ENCODE measurements at regions not wholly inside any gene's neighbourhood (a gene's known extent, or its start where the extent isn't known, plus 50 kb on each side); places are given as distances from the start of the nearest gene placed in this dataset.

DNA sequence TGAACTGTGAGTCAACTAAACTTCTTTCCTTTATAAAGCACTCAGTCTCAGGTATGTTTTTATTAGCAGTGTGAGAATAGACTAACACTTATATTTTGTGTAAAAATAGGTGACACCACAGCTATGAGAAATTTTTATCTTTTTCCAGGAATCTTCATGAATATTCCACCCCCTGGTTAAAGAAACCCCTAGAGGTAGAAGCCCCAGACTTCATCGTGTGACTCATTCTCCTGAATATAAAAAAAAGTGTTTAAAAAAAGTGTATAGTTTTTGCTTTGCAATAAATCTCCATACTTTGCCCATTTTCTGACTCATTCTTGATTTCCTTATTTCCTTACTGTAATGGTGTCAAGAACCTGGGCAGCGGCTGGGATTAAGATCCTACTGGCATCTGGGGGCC lies 667.6 kb upstream of the CELF2 start:
- Histone ChIP-seq H3K4me3 (ENCODE audit: insufficient read depth, low read depth, low read length) (no peak overlapping the region), H3K9me3 (ENCODE audit: insufficient read depth, low read depth, low read length) (no peaks in the 10 kb centered on the region), H3K79me2 (ENCODE audit: insufficient read depth, low read length) (no peaks in the 10 kb centered on the region), H4K20me1 (ENCODE audit: insufficient read depth, low read length) (no peaks in the 10 kb centered on the region), H3K4me2 (ENCODE audit: low read length) (no peak overlapping the region), H2AFZ (ENCODE audit: low read depth, low read length) (no peak overlapping the region), H3K9ac (ENCODE audit: low read length) (no peak overlapping the region), H3K27ac (ENCODE audit: low read depth, low read length) (no peak overlapping the region), H3K4me1 (ENCODE audit: insufficient read depth, low read length) (no peaks in the 10 kb centered on the region), H3K36me3 (ENCODE audit: insufficient read depth, low read length) (no peaks in the 10 kb centered on the region), H3K27me3 (ENCODE audit: insufficient read depth, low read length) (no peaks in the 10 kb centered on the region)
- Mint-ChIP-seq H3K9me3 (ENCODE audit: unreplicated experiment) (no peaks in the 10 kb centered on the region), H3K4me3 (ENCODE audit: unreplicated experiment) (no peak overlapping the region), H3K4me1 (ENCODE audit: low read depth, unreplicated experiment) (no peaks in the 10 kb centered on the region), H3K27me3 (ENCODE audit: low read depth, unreplicated experiment) (no peaks in the 10 kb centered on the region), H3K36me3 (ENCODE audit: low read depth, unreplicated experiment) (no peaks in the 10 kb centered on the region), H3K27ac (ENCODE audit: unreplicated experiment) (no peak overlapping the region)
- FAIRE-seq (no peak), DNase-seq (ENCODE audit: low read depth) (no peak)
- no peak for TF ChIP-seq EZH2 (IDR thresholded peaks at IDR 0.05; ENCODE audit: insufficient read depth, low read length)
- TF ChIP-seq, protein P1, sequence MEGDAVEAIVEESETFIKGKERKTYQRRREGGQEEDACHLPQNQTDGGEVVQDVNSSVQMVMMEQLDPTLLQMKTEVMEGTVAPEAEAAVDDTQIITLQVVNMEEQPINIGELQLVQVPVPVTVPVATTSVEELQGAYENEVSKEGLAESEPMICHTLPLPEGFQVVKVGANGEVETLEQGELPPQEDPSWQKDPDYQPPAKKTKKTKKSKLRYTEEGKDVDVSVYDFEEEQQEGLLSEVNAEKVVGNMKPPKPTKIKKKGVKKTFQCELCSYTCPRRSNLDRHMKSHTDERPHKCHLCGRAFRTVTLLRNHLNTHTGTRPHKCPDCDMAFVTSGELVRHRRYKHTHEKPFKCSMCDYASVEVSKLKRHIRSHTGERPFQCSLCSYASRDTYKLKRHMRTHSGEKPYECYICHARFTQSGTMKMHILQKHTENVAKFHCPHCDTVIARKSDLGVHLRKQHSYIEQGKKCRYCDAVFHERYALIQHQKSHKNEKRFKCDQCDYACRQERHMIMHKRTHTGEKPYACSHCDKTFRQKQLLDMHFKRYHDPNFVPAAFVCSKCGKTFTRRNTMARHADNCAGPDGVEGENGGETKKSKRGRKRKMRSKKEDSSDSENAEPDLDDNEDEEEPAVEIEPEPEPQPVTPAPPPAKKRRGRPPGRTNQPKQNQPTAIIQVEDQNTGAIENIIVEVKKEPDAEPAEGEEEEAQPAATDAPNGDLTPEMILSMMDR (IDR thresholded peaks at IDR 0.05; ENCODE audit: insufficient read depth, low read depth, low read length) = no peak

DNA sequence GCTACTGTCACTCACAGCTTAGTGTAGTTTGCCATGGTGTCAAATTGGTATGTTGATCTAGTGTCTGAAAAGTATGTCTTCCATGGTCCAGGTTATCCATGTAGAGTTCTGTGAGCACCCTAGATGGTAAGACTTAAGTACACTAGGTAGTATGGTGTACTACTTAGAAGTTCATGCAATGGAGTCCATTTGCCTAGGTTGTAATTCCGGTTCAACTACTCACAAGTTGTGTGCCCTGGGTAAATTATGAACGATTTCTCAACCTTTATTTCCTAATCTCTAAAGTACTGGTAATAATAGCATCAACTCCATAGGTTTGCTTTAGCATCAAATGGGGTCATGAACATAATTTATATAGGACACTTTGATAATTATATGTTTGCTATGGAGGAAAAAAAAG lies 666.2 kb upstream of the CELF2 start:
- FAIRE-seq = no peak
- H3K4me3 Mint-ChIP-seq (ENCODE audit: unreplicated experiment) = no peak overlapping the region

DNA sequence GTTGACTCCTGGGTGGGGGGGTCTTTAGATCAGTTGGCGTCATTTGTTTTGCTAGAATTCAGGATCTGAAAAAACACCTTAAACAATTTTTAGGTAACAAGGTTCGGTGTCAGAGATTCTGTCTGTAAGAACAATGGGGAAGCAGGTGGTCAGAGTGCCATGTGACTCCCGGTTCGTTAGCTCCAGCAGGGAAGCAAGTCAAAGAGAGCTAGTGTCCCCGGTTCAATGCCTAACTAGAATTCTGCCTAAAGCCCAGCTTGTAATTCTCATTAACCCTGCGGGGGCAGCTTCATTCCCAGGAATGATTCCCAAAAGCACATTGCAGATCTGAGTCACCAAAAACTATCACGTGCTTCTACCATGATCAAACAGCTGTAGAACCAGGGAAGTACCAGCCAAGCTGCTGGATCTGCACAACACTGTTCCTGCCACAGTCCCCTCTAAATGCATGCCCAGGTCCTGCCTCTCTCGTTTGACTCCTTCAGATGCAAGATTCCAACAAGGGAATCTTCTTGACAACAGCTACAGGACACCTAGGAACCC lies 664.3 kb upstream of the CELF2 start:
- no peak overlapping the region for H3K4me3 Mint-ChIP-seq (ENCODE audit: unreplicated experiment)
- DNase-seq (ENCODE audit: low read depth) = no peak

More for the DNA sequence above, 666.2 kb upstream of the CELF2 start:
- Mint-ChIP-seq H3K27ac (ENCODE audit: unreplicated experiment) (no peak overlapping the region), H3K9me3 (ENCODE audit: unreplicated experiment) (no peaks in the 10 kb centered on the region), H3K36me3 (ENCODE audit: low read depth, unreplicated experiment) (no peaks in the 10 kb centered on the region), H3K4me1 (ENCODE audit: low read depth, unreplicated experiment) (no peaks in the 10 kb centered on the region), H3K27me3 (ENCODE audit: low read depth, unreplicated experiment) (no peaks in the 10 kb centered on the region)
- no peak for TF ChIP-seq EZH2 (IDR thresholded peaks at IDR 0.05; ENCODE audit: insufficient read depth, low read length)
- TF ChIP-seq, protein P1 (IDR thresholded peaks at IDR 0.05; ENCODE audit: insufficient read depth, low read depth, low read length) = no peak
- Histone ChIP-seq H3K36me3 (ENCODE audit: insufficient read depth, low read length) (no peaks in the 10 kb centered on the region), H3K9me3 (ENCODE audit: insufficient read depth, low read depth, low read length) (no peaks in the 10 kb centered on the region), H3K27ac (ENCODE audit: low read depth, low read length) (no peak overlapping the region), H3K9ac (ENCODE audit: low read length) (no peak overlapping the region), H3K4me1 (ENCODE audit: insufficient read depth, low read length) (no peaks in the 10 kb centered on the region), H4K20me1 (ENCODE audit: insufficient read depth, low read length) (no peaks in the 10 kb centered on the region), H3K27me3 (ENCODE audit: insufficient read depth, low read length) (no peaks in the 10 kb centered on the region), H3K79me2 (ENCODE audit: insufficient read depth, low read length) (no peaks in the 10 kb centered on the region), H3K4me2 (ENCODE audit: low read length) (no peak overlapping the region), H2AFZ (ENCODE audit: low read depth, low read length) (no peak overlapping the region), H3K4me3 (ENCODE audit: insufficient read depth, low read depth, low read length) (no peak overlapping the region)
- DNase-seq (ENCODE audit: low read depth) = no peak

More for the DNA sequence above, 664.3 kb upstream of the CELF2 start:
- TF ChIP-seq, protein P1 (IDR thresholded peaks at IDR 0.05; ENCODE audit: insufficient read depth, low read depth, low read length) = no peak
- TF ChIP-seq EZH2 (IDR thresholded peaks at IDR 0.05; ENCODE audit: insufficient read depth, low read length) = no peak
- H3K36me3 ChIP-seq (ENCODE audit: insufficient read depth, low read length) = no peaks in the 10 kb centered on the region
- H3K9ac ChIP-seq (ENCODE audit: low read length) = no peak overlapping the region
- H3K27me3 Mint-ChIP-seq (ENCODE audit: low read depth, unreplicated experiment) = no peaks in the 10 kb centered on the region
- no peak for FAIRE-seq
- H3K9me3 Mint-ChIP-seq (ENCODE audit: unreplicated experiment) = no peaks in the 10 kb centered on the region
- H3K4me3 ChIP-seq (ENCODE audit: insufficient read depth, low read depth, low read length) = no peak overlapping the region
- H3K9me3 ChIP-seq (ENCODE audit: insufficient read depth, low read depth, low read length) = no peaks in the 10 kb centered on the region
- H3K27me3 ChIP-seq (ENCODE audit: insufficient read depth, low read length) = no peaks in the 10 kb centered on the region
- H3K27ac Mint-ChIP-seq (ENCODE audit: unreplicated experiment) = no peak overlapping the region
- H3K4me1 ChIP-seq (ENCODE audit: insufficient read depth, low read length) = no peaks in the 10 kb centered on the region
- H3K36me3 Mint-ChIP-seq (ENCODE audit: low read depth, unreplicated experiment) = no peaks in the 10 kb centered on the region
- no peak overlapping the region for H3K27ac ChIP-seq (ENCODE audit: low read depth, low read length)
- H2AFZ ChIP-seq (ENCODE audit: low read depth, low read length) = no peak overlapping the region
- no peak overlapping the region for H3K4me2 ChIP-seq (ENCODE audit: low read length)
- no peaks in the 10 kb centered on the region for H4K20me1 ChIP-seq (ENCODE audit: insufficient read depth, low read length)
- no peaks in the 10 kb centered on the region for H3K79me2 ChIP-seq (ENCODE audit: insufficient read depth, low read length)
- H3K4me1 Mint-ChIP-seq (ENCODE audit: low read depth, unreplicated experiment) = no peaks in the 10 kb centered on the region
